Smooth muscle cell (in vitro differentiated cells): ENCODE measurements at regions not wholly inside any gene's neighbourhood (a gene's known extent, or its start where the extent isn't known, plus 50 kb on each side); places are given as distances from the start of the nearest gene placed in this dataset.

Source experiments
- DNase-seq: peaks from one replicate; lab custom pipeline; 2025; ENCODE audit not compliant: unreplicated experiment; lab: John Stamatoyannopoulos, UW
- H2AFZ ChIP-seq: fragments of 200-600 bp; sonication (generic); 2 replicates; pipeline ENCODE4 v1.6.0; 2016; ENCODE audit warnings: antibody characterized with exemption, low read depth, mild to moderate bottlenecking
- H3F3A ChIP-seq: fragments of 200-600 bp; sonication (generic); 2 replicates; pipeline ENCODE4 v1.6.0; 2017; ENCODE audit warnings: antibody characterized with exemption, low read depth
- H3K27ac ChIP-seq: fragments of 200-600 bp; sonication (generic); 2 replicates; pipeline ENCODE4 v1.5.1; 2016; ENCODE audit warnings: low read depth, mild to moderate bottlenecking
- H3K27me3 ChIP-seq: fragments of 200-600 bp; sonication (generic); 2 replicates; pipeline ENCODE4 v1.6.1; 2016; ENCODE audit warnings: low read depth, mild to moderate bottlenecking
- H3K36me3 ChIP-seq: fragments of 200-600 bp; sonication (generic); 2 replicates; pipeline ENCODE4 v1.5.1; 2016; ENCODE audit warnings: low read depth
- H3K4me1 ChIP-seq: fragments of 200-600 bp; sonication (generic); 2 replicates; pipeline ENCODE4 v1.5.1; 2016; ENCODE audit warnings: low read depth
- H3K4me2 ChIP-seq: fragments of 200-600 bp; sonication (generic); 2 replicates; pipeline ENCODE4 v1.6.0; 2016; ENCODE audit warnings: mild to moderate bottlenecking
- H3K4me3 ChIP-seq: fragments of 200-600 bp; sonication (generic); 2 replicates; pipeline ENCODE4 v1.5.1; 2016; ENCODE audit warnings: mild to moderate bottlenecking
- H3K79me2 ChIP-seq: fragments of 200-600 bp; sonication (generic); 2 replicates; pipeline ENCODE4 v1.6.0; 2016; ENCODE audit warnings: low read depth, mild to moderate bottlenecking
- H3K9ac ChIP-seq: fragments of 200-600 bp; sonication (generic); 2 replicates; pipeline ENCODE4 v1.6.0; 2016; ENCODE audit warnings: low read depth
- H3K9me3 ChIP-seq: fragments of 200-600 bp; sonication (generic); replicated peaks from 2 replicates; pipeline ENCODE4 v1.5.1; 2016; ENCODE audit warnings: low read depth
- H4K20me1 ChIP-seq: fragments of 200-600 bp; sonication (generic); 2 replicates; pipeline ENCODE4 v1.6.0; 2016; ENCODE audit warnings: low read depth
- CTCF ChIP-seq: fragments of 200-600 bp; sonication (generic); IDR thresholded peaks from 2 replicates; pipeline ENCODE4 v1.5.1; 2017; ENCODE audit warnings: borderline replicate concordance, mild to moderate bottlenecking, antibody characterized with exemption; ENCODE audit not compliant: insufficient read depth, poor library complexity, severe bottlenecking
- WGBS: methylation state at CpG from one replicate; pipeline ENCODE4 v1.1.7; 2016; ENCODE audit warnings: low lambda C conversion rate; 5-methylcytosine and 5-hydroxymethylcytosine counted together

GRCh38 chr11:115939104-115939730 is 435.0 kb upstream of the CADM1 start:
- Histone ChIP-seq H2AFZ (no peak overlapping the region), H3K4me1 (no peaks in the 10 kb centered on the region), H4K20me1 (no peaks in the 10 kb centered on the region), H3K79me2 (no peaks in the 10 kb centered on the region), H3K9me3 (no peaks in the 10 kb centered on the region), H3K4me3 (no peak overlapping the region), H3F3A (no peaks in the 10 kb centered on the region), H3K36me3 (no peaks in the 10 kb centered on the region), H3K27me3 (peaks cover 22% of the 10 kb centered on the region), H3K4me2 (no peak overlapping the region), H3K27ac (no peak overlapping the region), H3K9ac (no peak overlapping the region)
- no peak for TF ChIP-seq CTCF
- DNase-seq, result no peak
- 58% methylated on average over 6 of the region's 6 CpGs for WGBS

GRCh38 chr11:115933564-115933963 is 429.3 kb upstream of the CADM1 start:
- no peak for TF ChIP-seq CTCF
- 93% methylated on average over 4 of the region's 4 CpGs for WGBS

GRCh38 chr11:115931548-115932083 is 427.4 kb upstream of the CADM1 start:
- 94% methylated on average over 1 of the region's 1 CpG for WGBS
- Histone ChIP-seq H3F3A (peaks cover 6% of the 10 kb centered on the region), H3K9me3 (no peaks in the 10 kb centered on the region), H3K27me3 (peaks cover 29% of the 10 kb centered on the region), H3K4me3 (no peak overlapping the region), H3K27ac (no peak overlapping the region), H3K79me2 (no peaks in the 10 kb centered on the region), H2AFZ (no peak overlapping the region), H3K4me2 (no peak overlapping the region), H3K9ac (no peak overlapping the region), H3K4me1 (peaks cover 13% of the 10 kb centered on the region), H3K36me3 (no peaks in the 10 kb centered on the region), H4K20me1 (no peaks in the 10 kb centered on the region)
- no peak for TF ChIP-seq CTCF
- no peak for DNase-seq

More at GRCh38 chr11:115933564-115933963, 429.3 kb upstream of the CADM1 start:
- peaks cover 34% of the 10 kb centered on the region for H3K27me3 ChIP-seq
- no peak overlapping the region for H3K4me3 ChIP-seq
- H3K9ac ChIP-seq, result no peak overlapping the region
- peaks cover 11% of the 10 kb centered on the region for H3K4me1 ChIP-seq
- no peaks in the 10 kb centered on the region for H3K9me3 ChIP-seq
- H3F3A ChIP-seq, result peaks cover 6% of the 10 kb centered on the region
- H4K20me1 ChIP-seq, result no peaks in the 10 kb centered on the region
- H3K4me2 ChIP-seq, result no peak overlapping the region
- no peak overlapping the region for H3K27ac ChIP-seq
- no peaks in the 10 kb centered on the region for H3K36me3 ChIP-seq
- H2AFZ ChIP-seq, result no peak overlapping the region
- H3K79me2 ChIP-seq, result no peaks in the 10 kb centered on the region
- DNase-seq, result no peak
